Cardiac muscle cell (in vitro differentiated cells and primary cell): ENCODE measurements at regions not wholly inside any gene's neighbourhood (a gene's known extent, or its start where the extent isn't known, plus 50 kb on each side); places are given as distances from the start of the nearest gene placed in this dataset.

Experiments
- DNase-seq, 2 donors: peaks; one replicate each; pipeline versions ENCODE4 v3.0.0 to v3.0.0-alpha.2; 2010 to 2017; ENCODE audit warnings: low read depth in 1 of 2, low spot score in 1 of 2
- H3K27ac ChIP-seq: fragments of 200-600 bp; sonication (generic); 2 replicates; pipeline ENCODE4 v1.5.1; 2016
- H3K27me3 ChIP-seq: fragments of 200-600 bp; sonication (generic); 2 replicates; pipeline ENCODE4 v1.6.0; 2016; ENCODE audit warnings: control low read depth
- H3K36me3 ChIP-seq: fragments of 200-600 bp; sonication (generic); 2 replicates; pipeline ENCODE4 v1.5.1; 2016; ENCODE audit warnings: control low read depth
- H3K4me1 ChIP-seq: fragments of 200-600 bp; sonication (generic); 2 replicates; pipeline ENCODE4 v1.8.1; 2017; ENCODE audit warnings: low read depth, mild to moderate bottlenecking, mixed run types
- H3K4me3 ChIP-seq: fragments of 200-600 bp; sonication (generic); 2 replicates; pipeline ENCODE4 v1.5.1; 2016; ENCODE audit warnings: mild to moderate bottlenecking
- H3K9me3 ChIP-seq: fragments of 200-600 bp; sonication (generic); 2 replicates; pipeline ENCODE4 v1.5.1; 2017; ENCODE audit warnings: low read depth, mild to moderate bottlenecking, control low read depth
- CTCF ChIP-seq: IDR thresholded peaks from 2 replicates; pipeline ENCODE4 v1.5.1; 2012; ENCODE audit warnings: low read depth, mild to moderate bottlenecking, low read length

DNA sequence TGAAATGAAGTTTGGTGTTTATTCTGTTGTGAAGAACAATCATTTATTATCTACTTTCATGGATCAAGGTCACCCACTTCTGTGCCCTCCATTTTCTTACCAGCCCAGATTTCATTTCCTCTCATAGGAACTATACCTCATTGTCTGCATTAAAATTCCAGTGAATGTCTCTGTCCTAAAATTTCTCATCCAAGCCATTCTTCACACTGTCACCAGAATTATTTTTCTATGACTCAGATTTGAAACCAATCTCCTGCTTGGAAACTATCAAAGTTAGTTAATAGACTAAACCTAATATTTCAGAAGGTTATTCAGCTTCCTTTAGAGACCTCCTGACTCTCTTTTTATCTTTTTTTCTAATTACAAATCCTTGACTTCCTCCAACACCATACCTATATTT lies 364.1 kb upstream of the CBLB start:
- Histone ChIP-seq H3K27me3 (no peaks in the 10 kb centered on the region), H3K4me3 (no peak overlapping the region), H3K27ac (no peak overlapping the region), H3K36me3 (no peaks in the 10 kb centered on the region), H3K9me3 (no peaks in the 10 kb centered on the region), H3K4me1 (no peaks in the 10 kb centered on the region)
- DNase-seq: no peak
- TF ChIP-seq CTCF: no peak

DNA sequence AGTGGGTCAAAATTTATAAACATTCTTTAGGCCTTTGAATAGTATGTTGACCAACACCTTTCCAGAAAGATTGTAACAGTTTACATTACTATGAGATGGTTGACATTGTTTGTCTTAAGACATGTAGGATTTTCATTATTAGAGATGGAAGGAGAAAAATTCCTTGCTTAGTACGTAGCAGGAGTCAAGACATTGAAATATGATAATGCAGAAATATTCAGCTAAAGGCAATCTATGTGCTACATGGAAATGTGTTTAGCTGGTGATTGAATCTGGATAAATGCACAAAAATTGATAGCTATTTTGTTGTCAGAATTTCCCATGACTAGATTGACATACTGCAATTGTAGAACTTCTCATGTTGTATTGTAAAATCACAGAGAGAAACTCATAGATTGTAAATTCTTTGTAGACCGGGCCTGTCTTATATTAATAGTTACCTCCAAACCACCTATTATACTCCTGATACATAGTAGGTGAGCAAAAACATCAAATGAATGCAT lies 370.4 kb upstream of the CBLB start:
- Histone ChIP-seq H3K27me3 (no peaks in the 10 kb centered on the region), H3K36me3 (no peaks in the 10 kb centered on the region), H3K4me1 (no peaks in the 10 kb centered on the region), H3K9me3 (no peaks in the 10 kb centered on the region), H3K4me3 (no peak overlapping the region), H3K27ac (no peak overlapping the region)
- no peak for TF ChIP-seq CTCF
- DNase-seq: no peak

GRCh38 chr3:106241593-106241992 lies 372.8 kb upstream of the CBLB start:
- Histone ChIP-seq H3K27me3 (no peaks in the 10 kb centered on the region), H3K9me3 (no peaks in the 10 kb centered on the region), H3K36me3 (no peaks in the 10 kb centered on the region), H3K4me1 (no peaks in the 10 kb centered on the region), H3K27ac (no peak overlapping the region), H3K4me3 (no peak overlapping the region)
- no peak for TF ChIP-seq CTCF
- DNase-seq: no peak

GRCh38 chr3:106242781-106243180 lies 374.0 kb upstream of the CBLB start:
- Histone ChIP-seq H3K27me3 (no peaks in the 10 kb centered on the region), H3K4me1 (no peaks in the 10 kb centered on the region), H3K27ac (no peak overlapping the region), H3K36me3 (no peaks in the 10 kb centered on the region), H3K9me3 (no peaks in the 10 kb centered on the region), H3K4me3 (no peak overlapping the region)
- no peak for TF ChIP-seq CTCF
- DNase-seq: no peak

- Histone ChIP-seq H3K27me3 (no peaks in the 10 kb centered on the region), H3K9me3 (no peaks in the 10 kb centered on the region), H3K4me1 (no peaks in the 10 kb centered on the region), H3K27ac (no peak overlapping the region), H3K36me3 (no peaks in the 10 kb centered on the region), H3K4me3 (no peak overlapping the region)
- no peak for DNase-seq
- no peak for TF ChIP-seq CTCF
Observed at GRCh38 chr3:106245400-106245799, 376.6 kb upstream of the CBLB start.
